ENCODE measurements at regions not wholly inside any gene's neighbourhood (a gene's known extent, or its start where the extent isn't known, plus 50 kb on each side); places are given as distances from the start of the nearest gene placed in this dataset.

DNA sequence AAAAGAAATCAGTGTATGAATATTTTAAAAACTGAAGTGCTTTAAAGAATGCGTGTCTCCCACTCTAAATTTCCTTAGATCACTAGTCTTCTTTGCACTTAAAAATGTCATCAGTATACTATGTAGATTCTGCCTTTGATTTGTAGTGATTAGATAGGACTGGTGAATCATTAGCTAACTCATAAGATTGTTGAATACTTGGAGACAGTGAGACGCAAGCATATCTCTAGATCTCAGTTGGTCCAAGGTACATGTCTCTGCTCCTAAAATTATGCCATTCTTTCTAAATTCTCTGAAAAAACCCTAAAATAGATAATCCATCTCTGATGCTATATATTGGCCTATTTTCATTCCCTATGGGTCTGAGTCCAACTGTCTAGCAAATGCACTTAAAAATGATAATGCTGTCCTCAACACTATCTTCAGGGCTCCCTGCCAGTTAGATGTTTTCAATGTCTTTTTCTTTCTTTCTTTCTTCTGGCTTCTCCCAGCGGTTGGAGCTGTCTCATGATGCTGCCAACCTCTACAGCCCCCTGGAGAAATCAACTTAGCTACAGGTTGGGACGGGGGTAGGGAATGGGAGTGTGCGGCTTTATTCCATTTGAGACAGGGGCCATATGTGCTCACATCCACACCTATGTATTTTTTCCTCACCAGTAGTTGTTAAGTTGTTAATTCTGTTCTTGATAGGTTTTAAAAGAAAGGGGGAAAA, 301.0 kb downstream of the NDFIP2 start:
- peak overlapping the region in 1 of 2 experiments; percentile 64; a peak in 4 of 5 replicates for H3K4me3 Mint-ChIP-seq

More for the DNA sequence above, 301.0 kb downstream of the NDFIP2 start:
- no peak for TF ChIP-seq CTCF (conservative IDR thresholded peaks at IDR 0.05)
- Mint-ChIP-seq H3K9me3 (peaks cover 0 to 6% of the 10 kb centered on the region in 2 experiments; a peak in 2 of 5 replicates), H3K27me3 (ENCODE audit: low read depth) (peaks cover 2% of the 10 kb centered on the region; the same call in 1 of the 2 replicates), H3K27ac (peak overlapping the region; percentile 83 to 99 (median 96)), H3K36me3 (ENCODE audit: insufficient read depth in 1 of 3, low read depth in 3 of 3) (no peaks in the 10 kb centered on the region), H3K4me1 (peaks cover 28 to 36% of the 10 kb centered on the region in 2 experiments)
- Histone ChIP-seq H2AK5ac (ENCODE audit: insufficient read length, low read length) (no peak overlapping the region), H4K8ac (replicated peaks; ENCODE audit: insufficient read length, low read depth, low read length) (no peak overlapping the region), H3K4me2 (ENCODE audit: insufficient read depth, insufficient read length, low read length) (no peak overlapping the region), H2BK20ac (ENCODE audit: low read depth, low read length, poor library complexity, severe bottlenecking) (no peak overlapping the region), H3K27me3 (ENCODE audit: insufficient read depth, low read length) (no peaks in the 10 kb centered on the region), H3K23ac (ENCODE audit: insufficient read length, low read depth, low read length) (no peak overlapping the region), H2BK5ac (ENCODE audit: insufficient read length, low read length) (no peak overlapping the region), H3K79me2 (ENCODE audit: insufficient read depth, low read length) (no peaks in the 10 kb centered on the region), H2BK15ac (ENCODE audit: low read depth, low read length) (no peak overlapping the region), H3K14ac (ENCODE audit: insufficient read depth, low read length) (no peak overlapping the region; the same call in 1 of the 2 replicates), H2BK120ac (ENCODE audit: low read depth, low read length, poor library complexity, severe bottlenecking) (no peak overlapping the region), H3K9ac (ENCODE audit: extremely low read depth, insufficient read length, low read length) (no peak overlapping the region), H3K23me2 (ENCODE audit: insufficient read length, low read depth, low read length, poor library complexity, severe bottlenecking) (no peaks in the 10 kb centered on the region), H3K18ac (ENCODE audit: insufficient read length, low read depth, low read length) (peak overlapping the region; percentile 35), H2BK12ac (ENCODE audit: insufficient read length, low read depth, low read length) (no peak overlapping the region), H3T11ph (ENCODE audit: low read length) (no peak overlapping the region), H4K5ac (ENCODE audit: insufficient read length, low read depth, low read length) (no peak overlapping the region), H3K9me3 (ENCODE audit: control insufficient read depth, low read depth, low read length) (no peaks in the 10 kb centered on the region), H4K20me1 (ENCODE audit: control insufficient read depth, insufficient read depth, insufficient read length) (no peaks in the 10 kb centered on the region), H3K27ac (ENCODE audit: insufficient read length, low read depth, low read length) (peak overlapping the region; percentile 58), H3K4me1 (ENCODE audit: insufficient read depth, low read length) (no peaks in the 10 kb centered on the region; the same call in 1 of the 2 replicates), H3K79me1 (ENCODE audit: insufficient read depth, low read depth, low read length, poor library complexity, severe bottlenecking) (no peaks in the 10 kb centered on the region), H3K4ac (ENCODE audit: low read depth, low read length) (no peak overlapping the region), H4K91ac (ENCODE audit: insufficient read length, low read depth, low read length) (no peak overlapping the region), H2AFZ (ENCODE audit: low read length) (no peak overlapping the region), H3K56ac (ENCODE audit: insufficient read length, low read depth, low read length) (no peak overlapping the region)
- DNase-seq = no peak
- WGBS (ENCODE audit: extremely low coverage, insufficient read length, low lambda C conversion rate) = no CpG with 5 or more reads among the region's 5 CpGs
